Keratinocyte (primary cell): ENCODE measurements at regions not wholly inside any gene's neighbourhood (a gene's known extent, or its start where the extent isn't known, plus 50 kb on each side); places are given as distances from the start of the nearest gene placed in this dataset.

Source experiments
- DNase-seq: peaks from one replicate; pipeline ENCODE4 v3.0.0-alpha.2; 2011; ENCODE audit warnings: low read depth, missing footprints, low spot score
- FAIRE-seq: peaks from 2 replicates; lab custom pipeline; 2011; peaks lifted over from hg19 to GRCh38; lab: Jason Lieb, UNC
- H2AFZ ChIP-seq: 2 replicates; pipeline ENCODE4 v1.6.0; 2012; ENCODE audit warnings: low read length, control low read depth, inconsistent platforms; ENCODE audit not compliant: control insufficient read depth
- H3K27ac ChIP-seq: 2 replicates; pipeline ENCODE4 v1.5.1; 2011; ENCODE audit warnings: low read length; ENCODE audit not compliant: control insufficient read depth, insufficient read depth
- H3K27me3 ChIP-seq: 3 replicates; pipeline ENCODE4 v1.6.0; 2011; ENCODE audit warnings: low read length; ENCODE audit not compliant: control insufficient read depth, insufficient read depth; ENCODE audit errors: extremely low read depth
- H3K36me3 ChIP-seq, 2 experiments: 2 replicates in 1 of 2; 3 replicates in 1 of 2; pipeline ENCODE4 v1.5.1; 2011; ENCODE audit warnings: low read length in 2 of 2, mild to moderate bottlenecking in 1 of 2; ENCODE audit not compliant: control insufficient read depth in 2 of 2, insufficient read depth in 2 of 2; ENCODE audit errors: extremely low read depth in 1 of 2
- H3K4me1 ChIP-seq: 3 replicates; pipeline ENCODE4 v1.5.1; 2011; ENCODE audit warnings: low read length; ENCODE audit not compliant: control insufficient read depth, insufficient read depth; ENCODE audit errors: extremely low read depth
- H3K4me2 ChIP-seq: 3 replicates; pipeline ENCODE4 v1.6.0; 2011; ENCODE audit warnings: low read depth, low read length; ENCODE audit not compliant: control insufficient read depth, insufficient read depth; ENCODE audit errors: extremely low read depth
- H3K4me3 ChIP-seq, 3 experiments: fragments of 200-600 bp in 1 of 3; sonication (generic) in 1 of 3; 2 replicates in 2 of 3; 3 replicates in 1 of 3; pipeline ENCODE4 v1.5.1; 2011 to 2016; ENCODE audit warnings: low read length in 3 of 3, mild to moderate bottlenecking in 3 of 3, control low read depth in 2 of 3, inconsistent platforms in 1 of 3, low read depth in 1 of 3, mixed read lengths in 1 of 3, mixed run types in 1 of 3, moderate library complexity in 1 of 3; ENCODE audit not compliant: control insufficient read depth in 2 of 3, insufficient read depth in 2 of 3; ENCODE audit errors: extremely low read depth in 1 of 3
- H3K79me2 ChIP-seq: 2 replicates; pipeline ENCODE4 v1.6.0; 2012; ENCODE audit warnings: low read length; ENCODE audit not compliant: control insufficient read depth, insufficient read depth
- H3K9ac ChIP-seq: 3 replicates; pipeline ENCODE4 v1.6.0; 2011; ENCODE audit warnings: low read length; ENCODE audit not compliant: control insufficient read depth, insufficient read depth; ENCODE audit errors: extremely low read depth
- H3K9me1 ChIP-seq: 3 replicates; pipeline ENCODE4 v1.6.0; 2011; ENCODE audit warnings: low read length; ENCODE audit not compliant: control insufficient read depth, insufficient read depth; ENCODE audit errors: extremely low read depth
- H3K9me3 ChIP-seq: 2 replicates; pipeline ENCODE4 v1.5.1; 2012; ENCODE audit warnings: low read depth, low read length; ENCODE audit not compliant: control insufficient read depth
- H4K20me1 ChIP-seq: 3 replicates; pipeline ENCODE4 v1.6.0; 2011; ENCODE audit warnings: low read length; ENCODE audit not compliant: control insufficient read depth, insufficient read depth; ENCODE audit errors: extremely low read depth
- CTCF ChIP-seq, 3 experiments: IDR thresholded peaks in 1 of 3; conservative IDR thresholded peaks in 1 of 3; optimal IDR thresholded peaks in 1 of 3; 2 replicates in 2 of 3; 3 replicates in 1 of 3; pipeline versions ENCODE3 to v1.5.1; 2011; ENCODE audit warnings: low read length in 3 of 3, mild to moderate bottlenecking in 3 of 3, moderate library complexity in 2 of 3, control low read depth in 1 of 3, inconsistent platforms in 1 of 3; ENCODE audit not compliant: insufficient read depth in 2 of 3; ENCODE audit errors: extremely low read depth in 1 of 3
- EZH2 ChIP-seq: IDR thresholded peaks from one replicate; pipeline ENCODE4 v1.6.1; 2012; ENCODE audit warnings: inconsistent platforms, mild to moderate bottlenecking, low read length, moderate library complexity
- dilution Hi-C: fragments of 300-500 bp; cut with MboI; formaldehyde crosslinking; loops from one replicate; pipeline ENCODE4 v1.7.0; 2020; ENCODE audit warnings: low sequenced_read_pairs; ENCODE audit not compliant: extremely low pct_ligation_motif_present

- Histone ChIP-seq H3K27me3 (no peaks in the 10 kb centered on the region), H4K20me1 (no peaks in the 10 kb centered on the region), H3K79me2 (no peaks in the 10 kb centered on the region), H3K9ac (no peak overlapping the region), H3K27ac (no peak overlapping the region), H3K4me1 (no peaks in the 10 kb centered on the region), H2AFZ (no peak overlapping the region), H3K36me3 (no peaks in the 10 kb centered on the region), H3K9me1 (no peaks in the 10 kb centered on the region), H3K4me3 (no peak overlapping the region), H3K9me3 (no peaks in the 10 kb centered on the region), H3K4me2 (no peak overlapping the region)
- FAIRE-seq = no peak
- TF ChIP-seq CTCF (optimal IDR thresholded peaks at IDR 0.05 in 1 of 3, IDR thresholded peaks at IDR 0.05 in 1 of 3, conservative IDR thresholded peaks at IDR 0.05 in 1 of 3; ENCODE audit: extremely low read depth in 1 of 3, insufficient read depth in 2 of 3, low read length in 3 of 3) = no peak
- no peak for TF ChIP-seq EZH2
- DNase-seq = no peak
- dilution Hi-C loops = no loop called here
Measured at GRCh38 chr15:87735522-87735921, 521.0 kb downstream of the NTRK3 start.

- DNase-seq = no peak
- Histone ChIP-seq H3K27me3 (no peaks in the 10 kb centered on the region), H3K27ac (no peak overlapping the region), H3K79me2 (no peaks in the 10 kb centered on the region), H3K9me3 (no peaks in the 10 kb centered on the region), H3K4me1 (no peaks in the 10 kb centered on the region), H3K9me1 (no peaks in the 10 kb centered on the region), H3K4me3 (no peak overlapping the region), H2AFZ (no peak overlapping the region), H4K20me1 (no peaks in the 10 kb centered on the region), H3K36me3 (no peaks in the 10 kb centered on the region), H3K4me2 (no peak overlapping the region), H3K9ac (no peak overlapping the region)
- no peak for TF ChIP-seq EZH2
- no peak for TF ChIP-seq CTCF (optimal IDR thresholded peaks at IDR 0.05 in 1 of 3, IDR thresholded peaks at IDR 0.05 in 1 of 3, conservative IDR thresholded peaks at IDR 0.05 in 1 of 3; ENCODE audit: extremely low read depth in 1 of 3, insufficient read depth in 2 of 3, low read length in 3 of 3)
- FAIRE-seq = no peak
- dilution Hi-C loops = no loop called here
Measured at GRCh38 chr15:87734571-87735373, 521.8 kb downstream of the NTRK3 start.
